Neural cell (in vitro differentiated cells): ENCODE measurements at regions not wholly inside any gene's neighbourhood (a gene's known extent, or its start where the extent isn't known, plus 50 kb on each side); places are given as distances from the start of the nearest gene placed in this dataset.

ENCODE experiments used
- H2AFZ ChIP-seq: fragments of 200-600, 300-800 bp; sonication (generic), shearing (Covaris generic); 2 replicates; pipeline ENCODE4 v1.6.0; 2014; ENCODE audit warnings: low read depth, mild to moderate bottlenecking, antibody characterized with exemption, low read length, moderate library complexity
- H3F3A ChIP-seq: fragments of 200-600 bp; shearing (Covaris generic); 2 replicates; pipeline ENCODE4 v1.6.1; 2016; ENCODE audit warnings: mild to moderate bottlenecking, moderate library complexity, mixed read lengths, antibody characterized with exemption, low read length; ENCODE audit not compliant: insufficient read depth, poor library complexity, severe bottlenecking
- H3K27ac ChIP-seq: fragments of 200-600, 300-800 bp; sonication (generic), shearing (Covaris generic); 2 replicates; pipeline ENCODE4 v1.5.1; 2014; ENCODE audit warnings: mild to moderate bottlenecking, low read length, moderate library complexity
- H3K27me3 ChIP-seq: fragments of 300-800, 200-600 bp; sonication (generic), shearing (Covaris generic); 2 replicates; pipeline ENCODE4 v1.6.0; 2014; ENCODE audit warnings: mild to moderate bottlenecking, low read depth, low read length, moderate library complexity; ENCODE audit not compliant: insufficient read depth
- H3K36me3 ChIP-seq: fragments of 300-800, 200-600 bp; sonication (generic), shearing (Covaris generic); 2 replicates; pipeline ENCODE4 v1.5.1; 2014; ENCODE audit warnings: mild to moderate bottlenecking, antibody characterized with exemption, low read length, moderate library complexity; ENCODE audit not compliant: insufficient read depth
- H3K4me2 ChIP-seq: fragments of 300-800, 200-600 bp; sonication (generic), shearing (Covaris generic); 2 replicates; pipeline ENCODE4 v1.6.0; 2014; ENCODE audit warnings: mild to moderate bottlenecking, low read length
- H3K4me3 ChIP-seq: fragments of 300-800, 200-600 bp; sonication (generic), shearing (Covaris generic); 2 replicates; pipeline ENCODE4 v1.5.1; 2014; ENCODE audit warnings: mild to moderate bottlenecking, low read length, moderate library complexity
- H3K79me2 ChIP-seq: fragments of 200-600 bp; shearing (Covaris generic); replicated peaks from 2 replicates; pipeline ENCODE4 v1.6.0; 2014; ENCODE audit warnings: mild to moderate bottlenecking, low read length, moderate library complexity; ENCODE audit not compliant: insufficient read depth
- H3K9ac ChIP-seq: fragments of 300-800, 200-600 bp; sonication (generic), shearing (Covaris generic); 2 replicates; pipeline ENCODE4 v1.6.1; 2016; ENCODE audit warnings: mild to moderate bottlenecking, low read length, mixed read lengths
- H3K9me2 ChIP-seq: fragments of 200-600 bp; shearing (Covaris generic); 2 replicates; pipeline ENCODE4 v1.6.1; 2016; ENCODE audit warnings: mild to moderate bottlenecking, low read length, mixed read lengths; ENCODE audit not compliant: insufficient read depth
- H3K9me3 ChIP-seq: fragments of 200-600, 300-800 bp; sonication (generic), shearing (Covaris generic); 2 replicates; pipeline ENCODE4 v1.6.1; 2016; ENCODE audit warnings: mild to moderate bottlenecking, mixed run types, low read length, moderate library complexity, mixed read lengths
- H4K20me1 ChIP-seq: fragments of 200-600 bp; shearing (Covaris generic); 2 replicates; pipeline ENCODE4 v1.6.1; 2016; ENCODE audit warnings: mild to moderate bottlenecking, mixed run types; ENCODE audit not compliant: insufficient read depth
- EP300 ChIP-seq: fragments of 450-650 bp; conservative IDR thresholded peaks from 2 replicates; pipeline ENCODE4 v1.6.1; 2014; ENCODE audit warnings: antibody characterized with exemption, mild to moderate bottlenecking, moderate library complexity; ENCODE audit not compliant: poor library complexity, severe bottlenecking
- EZH2 ChIP-seq: fragments of 200-600, 300-800 bp; shearing (Covaris generic), sonication (generic); IDR thresholded peaks from 2 replicates; pipeline ENCODE4 v1.6.1; 2014; ENCODE audit warnings: antibody characterized with exemption, low read length, borderline replicate concordance, mild to moderate bottlenecking; ENCODE audit not compliant: insufficient read depth, poor library complexity, severe bottlenecking
- MXI1 ChIP-seq: fragments of 450-650 bp; conservative IDR thresholded peaks from 2 replicates; pipeline ENCODE4 v1.6.1; 2014; ENCODE audit warnings: antibody characterized with exemption, mild to moderate bottlenecking; ENCODE audit not compliant: poor library complexity, severe bottlenecking
- POLR2AphosphoS5 ChIP-seq: IDR thresholded peaks from 2 replicates; pipeline ENCODE4 v1.6.1; 2012
- RAD21 ChIP-seq: fragments of 450-650 bp; conservative IDR thresholded peaks from 2 replicates; pipeline ENCODE4 v1.6.1; 2014; ENCODE audit warnings: antibody characterized with exemption, mild to moderate bottlenecking, moderate library complexity
- SMC3 ChIP-seq: fragments of 450-650 bp; conservative IDR thresholded peaks from 2 replicates; pipeline ENCODE4 v1.6.1; 2014; ENCODE audit warnings: antibody characterized with exemption, mild to moderate bottlenecking, moderate library complexity; ENCODE audit not compliant: poor library complexity
- TAF1 ChIP-seq: IDR thresholded peaks from 2 replicates; pipeline ENCODE4 v1.6.1; 2012; ENCODE audit warnings: low read depth
- TF ChIP-seq, protein P1 (sequence below): IDR thresholded peaks from 2 replicates; pipeline ENCODE4 v1.6.1; 2012; ENCODE audit warnings: borderline replicate concordance
- TF ChIP-seq, protein P2 (sequence below): fragments of 450-650 bp; IDR thresholded peaks from 2 replicates; pipeline ENCODE4 v1.5.1; 2014; ENCODE audit warnings: antibody characterized with exemption, mild to moderate bottlenecking, moderate library complexity; ENCODE audit not compliant: poor library complexity, severe bottlenecking

- TF ChIP-seq RAD21 (no peak), SMC3 (no peak), EZH2 (no peak)
- no peaks in the 10 kb centered on the region for H3K9me3 ChIP-seq
- H3K79me2 ChIP-seq: no peaks in the 10 kb centered on the region
- no peak overlapping the region for H2AFZ ChIP-seq
- H3K27me3 ChIP-seq: no peaks in the 10 kb centered on the region
- H4K20me1 ChIP-seq: no peaks in the 10 kb centered on the region
- H3K4me2 ChIP-seq: no peak overlapping the region
- no peaks in the 10 kb centered on the region for H3F3A ChIP-seq
- no peak overlapping the region for H3K4me3 ChIP-seq
- no peak overlapping the region for H3K9ac ChIP-seq
- no peaks in the 10 kb centered on the region for H3K36me3 ChIP-seq
- no peak overlapping the region for H3K27ac ChIP-seq
- no peaks in the 10 kb centered on the region for H3K9me2 ChIP-seq
Measured at GRCh38 chr1:88079036-88079435, 605.0 kb upstream of the PKN2 start.

DNA sequence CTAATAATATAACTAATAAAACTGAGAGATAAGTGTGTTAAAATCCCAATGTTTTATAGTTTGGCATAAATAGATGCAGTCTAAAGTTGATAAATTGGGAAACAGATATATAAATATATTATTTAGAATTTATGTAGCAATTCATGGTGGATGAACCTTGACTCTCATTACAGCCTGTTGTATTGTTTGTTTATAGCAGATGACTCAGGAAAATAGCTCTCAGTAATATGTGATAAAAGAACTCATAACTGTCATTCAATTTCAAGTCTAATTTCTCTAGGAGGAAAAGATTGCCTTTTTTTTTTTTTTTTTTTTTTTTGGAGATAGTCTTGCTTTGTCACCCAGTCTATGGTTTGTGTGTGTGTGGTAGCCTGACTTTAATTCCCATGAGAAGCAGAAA, 603.2 kb upstream of the PKN2 start:
- Histone ChIP-seq H3K36me3 (no peaks in the 10 kb centered on the region), H3K9me2 (no peaks in the 10 kb centered on the region), H3K4me3 (no peak overlapping the region), H3K79me2 (no peaks in the 10 kb centered on the region), H3F3A (no peaks in the 10 kb centered on the region), H2AFZ (no peak overlapping the region), H3K27ac (no peak overlapping the region), H3K4me2 (no peak overlapping the region), H3K27me3 (no peaks in the 10 kb centered on the region), H3K9ac (no peak overlapping the region), H4K20me1 (no peaks in the 10 kb centered on the region), H3K9me3 (no peaks in the 10 kb centered on the region)
- TF ChIP-seq, protein P1, sequence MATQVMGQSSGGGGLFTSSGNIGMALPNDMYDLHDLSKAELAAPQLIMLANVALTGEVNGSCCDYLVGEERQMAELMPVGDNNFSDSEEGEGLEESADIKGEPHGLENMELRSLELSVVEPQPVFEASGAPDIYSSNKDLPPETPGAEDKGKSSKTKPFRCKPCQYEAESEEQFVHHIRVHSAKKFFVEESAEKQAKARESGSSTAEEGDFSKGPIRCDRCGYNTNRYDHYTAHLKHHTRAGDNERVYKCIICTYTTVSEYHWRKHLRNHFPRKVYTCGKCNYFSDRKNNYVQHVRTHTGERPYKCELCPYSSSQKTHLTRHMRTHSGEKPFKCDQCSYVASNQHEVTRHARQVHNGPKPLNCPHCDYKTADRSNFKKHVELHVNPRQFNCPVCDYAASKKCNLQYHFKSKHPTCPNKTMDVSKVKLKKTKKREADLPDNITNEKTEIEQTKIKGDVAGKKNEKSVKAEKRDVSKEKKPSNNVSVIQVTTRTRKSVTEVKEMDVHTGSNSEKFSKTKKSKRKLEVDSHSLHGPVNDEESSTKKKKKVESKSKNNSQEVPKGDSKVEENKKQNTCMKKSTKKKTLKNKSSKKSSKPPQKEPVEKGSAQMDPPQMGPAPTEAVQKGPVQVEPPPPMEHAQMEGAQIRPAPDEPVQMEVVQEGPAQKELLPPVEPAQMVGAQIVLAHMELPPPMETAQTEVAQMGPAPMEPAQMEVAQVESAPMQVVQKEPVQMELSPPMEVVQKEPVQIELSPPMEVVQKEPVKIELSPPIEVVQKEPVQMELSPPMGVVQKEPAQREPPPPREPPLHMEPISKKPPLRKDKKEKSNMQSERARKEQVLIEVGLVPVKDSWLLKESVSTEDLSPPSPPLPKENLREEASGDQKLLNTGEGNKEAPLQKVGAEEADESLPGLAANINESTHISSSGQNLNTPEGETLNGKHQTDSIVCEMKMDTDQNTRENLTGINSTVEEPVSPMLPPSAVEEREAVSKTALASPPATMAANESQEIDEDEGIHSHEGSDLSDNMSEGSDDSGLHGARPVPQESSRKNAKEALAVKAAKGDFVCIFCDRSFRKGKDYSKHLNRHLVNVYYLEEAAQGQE: no peak
- no peak for TF ChIP-seq RAD21
- TF ChIP-seq, protein P2, sequence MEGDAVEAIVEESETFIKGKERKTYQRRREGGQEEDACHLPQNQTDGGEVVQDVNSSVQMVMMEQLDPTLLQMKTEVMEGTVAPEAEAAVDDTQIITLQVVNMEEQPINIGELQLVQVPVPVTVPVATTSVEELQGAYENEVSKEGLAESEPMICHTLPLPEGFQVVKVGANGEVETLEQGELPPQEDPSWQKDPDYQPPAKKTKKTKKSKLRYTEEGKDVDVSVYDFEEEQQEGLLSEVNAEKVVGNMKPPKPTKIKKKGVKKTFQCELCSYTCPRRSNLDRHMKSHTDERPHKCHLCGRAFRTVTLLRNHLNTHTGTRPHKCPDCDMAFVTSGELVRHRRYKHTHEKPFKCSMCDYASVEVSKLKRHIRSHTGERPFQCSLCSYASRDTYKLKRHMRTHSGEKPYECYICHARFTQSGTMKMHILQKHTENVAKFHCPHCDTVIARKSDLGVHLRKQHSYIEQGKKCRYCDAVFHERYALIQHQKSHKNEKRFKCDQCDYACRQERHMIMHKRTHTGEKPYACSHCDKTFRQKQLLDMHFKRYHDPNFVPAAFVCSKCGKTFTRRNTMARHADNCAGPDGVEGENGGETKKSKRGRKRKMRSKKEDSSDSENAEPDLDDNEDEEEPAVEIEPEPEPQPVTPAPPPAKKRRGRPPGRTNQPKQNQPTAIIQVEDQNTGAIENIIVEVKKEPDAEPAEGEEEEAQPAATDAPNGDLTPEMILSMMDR: no peak
- no peak for TF ChIP-seq EZH2
- no peak for TF ChIP-seq SMC3
- no peak for TF ChIP-seq MXI1

DNA sequence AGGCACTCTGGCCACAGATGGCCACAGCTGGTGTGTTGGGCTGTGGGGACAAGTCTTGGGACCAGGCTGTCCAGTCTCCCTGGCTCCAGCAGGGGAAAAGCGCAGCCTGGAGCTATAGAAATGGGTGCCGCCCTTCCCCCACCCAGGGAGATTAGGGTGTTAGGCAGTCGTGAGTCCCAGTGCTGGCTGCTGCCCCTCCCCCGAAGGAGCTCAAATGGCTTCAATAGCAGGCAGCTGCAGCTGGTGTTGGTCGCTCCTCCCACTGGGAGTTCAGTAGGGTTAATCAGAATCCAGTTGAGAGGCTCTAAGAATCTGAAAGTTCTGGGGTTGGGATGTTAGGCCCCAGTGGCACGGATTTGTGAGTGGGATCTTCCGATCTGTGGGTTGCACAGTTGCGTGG, 595.6 kb upstream of the PKN2 start:
- H2AFZ ChIP-seq: no peak overlapping the region
- no peak overlapping the region for H3K9ac ChIP-seq
- H3K9me3 ChIP-seq: no peaks in the 10 kb centered on the region
- no peak overlapping the region for H3K4me2 ChIP-seq
- H3F3A ChIP-seq: no peaks in the 10 kb centered on the region
- no peak overlapping the region for H3K4me3 ChIP-seq
- TF ChIP-seq, protein P1: no peak
- TF ChIP-seq TAF1 (no peak), MXI1 (no peak), POLR2AphosphoS5 (no peak), EP300 (no peak), EZH2 (no peak), SMC3 (no peak), RAD21 (no peak)
- TF ChIP-seq, protein P2: no peak
- no peaks in the 10 kb centered on the region for H3K27me3 ChIP-seq
- no peaks in the 10 kb centered on the region for H3K9me2 ChIP-seq
- H3K27ac ChIP-seq: no peak overlapping the region
- no peaks in the 10 kb centered on the region for H3K36me3 ChIP-seq
- H3K79me2 ChIP-seq: no peaks in the 10 kb centered on the region
- H4K20me1 ChIP-seq: no peaks in the 10 kb centered on the region
